ENCODE measurements at regions not wholly inside any gene's neighbourhood (a gene's known extent, or its start where the extent isn't known, plus 50 kb on each side); places are given as distances from the start of the nearest gene placed in this dataset.

DNA sequence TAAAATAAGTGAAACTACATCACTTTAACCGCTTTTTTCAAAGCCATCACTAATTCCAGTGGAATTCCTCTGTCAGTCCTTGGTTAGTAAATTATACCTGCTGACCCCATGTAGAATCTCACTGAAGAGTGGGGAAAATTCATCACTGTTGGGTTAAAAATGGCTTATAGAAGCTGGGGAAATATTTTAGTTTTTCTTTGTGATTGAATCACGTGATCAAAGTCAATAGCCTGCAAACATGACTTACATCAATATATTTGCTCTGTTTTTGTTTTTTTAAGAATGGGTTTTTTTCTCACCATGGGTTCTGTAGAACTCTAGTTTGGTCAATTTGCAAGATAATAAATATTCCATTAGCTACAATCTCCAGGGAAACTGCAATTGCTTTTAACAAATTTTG is 445.2 kb upstream of the FAM47C start:
- no peaks in the 10 kb centered on the region for H3K27me3 ChIP-seq (ENCODE audit: control insufficient read depth, insufficient read depth, low read length)
- H3K4me3 ChIP-seq (ENCODE audit: low read depth, low read length): no peak overlapping the region
- no peaks in the 10 kb centered on the region for H3K9me3 ChIP-seq (ENCODE audit: control insufficient read depth, insufficient read depth, low read length)
- H3K9ac ChIP-seq (ENCODE audit: low read depth, low read length): no peak overlapping the region
- no peaks in the 10 kb centered on the region for H3K36me3 ChIP-seq (ENCODE audit: control insufficient read depth, insufficient read depth, low read length)
- no peaks in the 10 kb centered on the region for H3K4me1 ChIP-seq (ENCODE audit: control insufficient read depth, insufficient read depth, low read length)

DNA sequence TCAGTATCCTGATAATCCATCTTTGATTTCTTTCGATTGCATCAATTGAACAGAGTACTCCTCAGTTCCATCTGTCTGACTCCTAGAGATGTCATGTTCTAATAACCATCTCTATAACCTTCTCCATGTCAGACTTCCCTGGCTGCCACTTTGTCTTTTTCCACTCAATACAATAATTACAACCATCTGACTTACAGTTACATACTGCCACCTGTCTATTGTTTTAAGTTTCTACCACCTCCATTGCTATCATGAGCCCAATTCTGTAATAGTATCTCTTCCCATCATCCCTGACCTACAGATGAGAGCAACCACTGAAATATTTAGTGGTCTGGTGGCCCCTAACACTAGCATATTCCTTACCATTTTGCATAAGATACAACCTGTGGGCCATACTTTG is 439.2 kb upstream of the FAM47C start:
- H3K27me3 ChIP-seq (ENCODE audit: control insufficient read depth, insufficient read depth, low read length): no peaks in the 10 kb centered on the region

DNA sequence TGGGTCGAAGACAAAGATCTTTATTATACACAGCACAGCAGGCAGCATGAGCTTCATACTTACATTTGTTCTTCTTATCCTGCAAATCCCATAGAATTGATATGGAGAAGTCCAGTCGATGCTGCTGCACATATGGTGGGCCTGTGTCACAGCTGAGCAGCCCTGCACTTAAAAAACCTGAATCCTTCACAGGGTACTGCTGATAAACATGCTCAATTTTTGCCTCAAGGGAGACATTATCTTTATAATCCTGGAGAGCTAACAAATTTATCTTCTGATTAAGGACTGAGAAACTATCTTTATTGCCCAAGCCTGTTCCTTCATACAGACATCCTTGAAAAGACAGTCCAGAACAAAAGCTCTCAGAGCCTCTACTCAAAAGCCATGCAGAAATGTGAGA is 434.4 kb upstream of the FAM47C start:
- peaks cover 11% of the 10 kb centered on the region for H3K4me1 ChIP-seq (ENCODE audit: control insufficient read depth, insufficient read depth, low read length)
- no peaks in the 10 kb centered on the region for H3K36me3 ChIP-seq (ENCODE audit: control insufficient read depth, insufficient read depth, low read length)
- no peaks in the 10 kb centered on the region for H3K27me3 ChIP-seq (ENCODE audit: control insufficient read depth, insufficient read depth, low read length)
- no peak overlapping the region for H3K9ac ChIP-seq (ENCODE audit: low read depth, low read length)
- no peaks in the 10 kb centered on the region for H3K9me3 ChIP-seq (ENCODE audit: control insufficient read depth, insufficient read depth, low read length)
- no peak overlapping the region for H3K4me3 ChIP-seq (ENCODE audit: low read depth, low read length)

More for the DNA sequence above, 439.2 kb upstream of the FAM47C start:
- Histone ChIP-seq H3K4me1 (ENCODE audit: control insufficient read depth, insufficient read depth, low read length) (no peaks in the 10 kb centered on the region), H3K9me3 (ENCODE audit: control insufficient read depth, insufficient read depth, low read length) (no peaks in the 10 kb centered on the region), H3K36me3 (ENCODE audit: control insufficient read depth, insufficient read depth, low read length) (no peaks in the 10 kb centered on the region), H3K4me3 (ENCODE audit: low read depth, low read length) (no peak overlapping the region), H3K9ac (ENCODE audit: low read depth, low read length) (no peak overlapping the region)

DNA sequence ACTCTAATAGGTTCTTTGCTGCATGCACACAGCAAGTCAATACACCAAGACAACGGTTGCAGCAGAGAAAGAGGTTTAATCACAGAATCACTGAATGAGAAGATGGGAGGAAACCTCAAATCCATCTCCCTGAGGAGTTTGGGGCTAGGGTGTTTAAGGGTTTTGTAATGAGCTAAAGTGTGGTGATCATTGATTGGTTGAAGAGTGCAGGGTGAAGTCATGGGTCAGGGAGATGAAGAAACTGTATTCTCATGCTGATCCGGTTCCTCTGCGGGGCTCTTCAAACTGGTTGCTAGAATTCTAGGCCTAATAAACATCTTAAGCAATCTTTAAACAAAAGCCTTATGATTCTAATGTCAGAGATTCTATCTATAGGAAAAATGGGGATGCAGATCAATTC is 432.5 kb upstream of the FAM47C start:
- H3K4me1 ChIP-seq (ENCODE audit: control insufficient read depth, insufficient read depth, low read length): peaks cover 11% of the 10 kb centered on the region
- H3K4me3 ChIP-seq (ENCODE audit: low read depth, low read length): no peak overlapping the region
- H3K27me3 ChIP-seq (ENCODE audit: control insufficient read depth, insufficient read depth, low read length): no peaks in the 10 kb centered on the region
- no peaks in the 10 kb centered on the region for H3K9me3 ChIP-seq (ENCODE audit: control insufficient read depth, insufficient read depth, low read length)
- H3K9ac ChIP-seq (ENCODE audit: low read depth, low read length): no peak overlapping the region
- no peaks in the 10 kb centered on the region for H3K36me3 ChIP-seq (ENCODE audit: control insufficient read depth, insufficient read depth, low read length)

DNA sequence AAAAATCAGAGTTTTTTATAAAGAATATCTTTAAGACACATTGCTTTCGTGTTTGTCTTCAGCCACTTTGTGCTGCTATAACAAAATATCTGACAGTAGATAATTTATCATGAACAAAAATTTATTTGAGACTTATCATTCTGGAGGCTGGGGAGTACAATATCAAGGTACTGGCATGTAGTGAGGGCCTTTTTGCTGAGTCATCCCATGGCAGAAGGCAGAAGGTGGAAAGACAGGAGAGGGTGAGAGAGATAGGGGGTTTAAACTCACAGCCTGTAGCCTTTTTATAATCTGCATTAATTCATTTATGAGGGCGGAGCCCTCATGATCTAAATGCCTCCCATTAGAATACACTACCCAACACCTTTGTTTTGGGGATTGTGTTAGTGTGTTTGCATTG is 431.2 kb upstream of the FAM47C start:
- Histone ChIP-seq H3K4me3 (ENCODE audit: low read depth, low read length) (no peak overlapping the region), H3K9me3 (ENCODE audit: control insufficient read depth, insufficient read depth, low read length) (no peaks in the 10 kb centered on the region), H3K9ac (ENCODE audit: low read depth, low read length) (no peak overlapping the region), H3K27me3 (ENCODE audit: control insufficient read depth, insufficient read depth, low read length) (no peaks in the 10 kb centered on the region), H3K36me3 (ENCODE audit: control insufficient read depth, insufficient read depth, low read length) (no peaks in the 10 kb centered on the region), H3K4me1 (ENCODE audit: control insufficient read depth, insufficient read depth, low read length) (peaks cover 11% of the 10 kb centered on the region)

DNA sequence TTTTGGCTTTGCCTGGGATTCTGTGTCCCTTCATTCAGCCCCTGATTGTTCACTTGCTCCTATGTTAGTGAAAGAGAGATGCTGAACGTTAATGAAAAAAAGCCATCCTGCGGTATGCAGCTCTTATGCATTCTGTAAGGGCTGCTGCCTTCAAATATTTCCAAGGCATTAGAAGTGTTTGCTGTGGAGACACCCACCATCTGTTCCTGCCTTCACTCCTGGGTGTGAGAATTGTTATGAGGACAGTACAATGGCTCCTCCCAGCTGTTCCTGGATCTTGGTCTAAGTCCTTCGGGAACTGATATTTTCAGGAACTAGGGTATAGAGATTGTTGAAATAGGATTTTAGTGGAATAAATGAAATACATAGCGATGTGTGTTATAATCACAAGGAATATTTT is 427.1 kb upstream of the FAM47C start:
- no peaks in the 10 kb centered on the region for H3K36me3 ChIP-seq (ENCODE audit: control insufficient read depth, insufficient read depth, low read length)
- H3K27me3 ChIP-seq (ENCODE audit: control insufficient read depth, insufficient read depth, low read length): no peaks in the 10 kb centered on the region
- no peak overlapping the region for H3K4me3 ChIP-seq (ENCODE audit: low read depth, low read length)

DNA sequence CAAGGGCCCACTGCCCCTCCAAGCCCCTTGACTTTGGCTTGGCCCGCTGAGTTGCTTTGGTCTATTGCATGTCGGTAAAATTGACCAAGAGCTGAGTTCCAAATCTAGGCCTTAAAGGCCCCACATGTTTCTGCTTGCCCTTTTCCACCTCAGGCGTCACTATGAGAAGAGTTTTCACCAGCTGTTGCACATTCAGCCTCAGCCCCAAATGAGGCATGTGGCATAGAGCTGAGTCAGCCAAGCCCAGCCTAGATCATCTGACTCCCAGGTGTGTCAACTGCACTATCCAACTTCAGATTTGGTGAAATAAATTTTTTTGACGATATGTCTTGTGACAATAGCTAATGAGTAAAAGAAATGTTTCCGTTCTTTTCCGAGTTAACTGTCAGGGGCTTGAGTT is 424.5 kb upstream of the FAM47C start:
- Histone ChIP-seq H3K27me3 (ENCODE audit: control insufficient read depth, insufficient read depth, low read length) (no peaks in the 10 kb centered on the region), H3K4me3 (ENCODE audit: low read depth, low read length) (no peak overlapping the region), H3K9ac (ENCODE audit: low read depth, low read length) (no peak overlapping the region), H3K9me3 (ENCODE audit: control insufficient read depth, insufficient read depth, low read length) (no peaks in the 10 kb centered on the region), H3K36me3 (ENCODE audit: control insufficient read depth, insufficient read depth, low read length) (no peaks in the 10 kb centered on the region), H3K4me1 (ENCODE audit: control insufficient read depth, insufficient read depth, low read length) (no peaks in the 10 kb centered on the region)

More for the DNA sequence above, 427.1 kb upstream of the FAM47C start:
- Histone ChIP-seq H3K9ac (ENCODE audit: low read depth, low read length) (no peak overlapping the region), H3K4me1 (ENCODE audit: control insufficient read depth, insufficient read depth, low read length) (peaks cover 3% of the 10 kb centered on the region), H3K9me3 (ENCODE audit: control insufficient read depth, insufficient read depth, low read length) (no peaks in the 10 kb centered on the region)

DNA sequence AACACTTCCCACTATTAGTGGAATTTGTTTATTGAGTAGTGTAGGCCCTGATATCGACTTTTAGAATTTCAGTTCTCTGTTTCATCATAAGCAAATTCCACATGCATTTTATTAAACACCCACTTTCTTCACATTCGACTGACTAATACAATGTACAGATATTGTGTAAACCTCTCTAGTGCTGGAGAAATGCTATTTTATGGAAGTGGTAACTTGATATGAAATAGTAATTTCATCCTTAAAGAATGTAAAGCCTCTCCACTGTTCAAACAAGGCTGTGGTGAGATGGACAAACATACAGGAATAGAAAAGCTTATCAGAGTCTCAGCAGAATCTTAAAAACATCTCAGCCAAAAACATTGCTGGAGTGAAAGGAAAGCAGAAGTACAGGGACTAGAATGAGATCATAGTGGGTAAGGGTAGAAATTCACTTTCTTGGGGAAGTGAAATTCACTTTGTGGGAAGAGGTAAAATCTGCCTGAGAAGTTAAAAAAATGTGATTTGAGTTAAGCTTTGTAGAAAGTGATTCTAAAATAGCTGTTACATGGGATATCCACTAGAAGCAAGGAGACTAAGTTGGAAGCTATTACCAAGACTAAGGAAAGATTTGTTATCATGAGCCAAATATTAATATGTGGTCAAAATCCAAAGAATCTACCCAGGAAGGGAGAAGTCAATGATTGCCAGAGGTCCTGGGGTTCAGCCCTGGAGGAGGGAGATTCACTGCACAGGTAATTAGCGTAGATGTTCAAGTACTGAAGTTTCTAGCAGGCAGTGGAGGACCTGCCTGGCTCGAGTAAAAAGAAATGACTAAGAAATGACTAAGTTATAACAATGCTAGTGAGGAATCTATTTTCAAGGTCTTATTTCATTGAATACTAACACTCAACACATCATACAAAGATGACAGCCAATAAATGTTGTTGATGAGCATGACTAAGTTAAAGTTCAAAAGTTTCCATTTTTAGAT is 398.3 kb upstream of the FAM47C start:
- H3K36me3 ChIP-seq (ENCODE audit: control insufficient read depth, insufficient read depth, low read length): no peaks in the 10 kb centered on the region
- H3K27me3 ChIP-seq (ENCODE audit: control insufficient read depth, insufficient read depth, low read length): no peaks in the 10 kb centered on the region
- no peaks in the 10 kb centered on the region for H3K4me1 ChIP-seq (ENCODE audit: control insufficient read depth, insufficient read depth, low read length)
- H3K9me3 ChIP-seq (ENCODE audit: control insufficient read depth, insufficient read depth, low read length): no peaks in the 10 kb centered on the region
- H3K4me3 ChIP-seq (ENCODE audit: low read depth, low read length): no peak overlapping the region
- H3K9ac ChIP-seq (ENCODE audit: low read depth, low read length): no peak overlapping the region

DNA sequence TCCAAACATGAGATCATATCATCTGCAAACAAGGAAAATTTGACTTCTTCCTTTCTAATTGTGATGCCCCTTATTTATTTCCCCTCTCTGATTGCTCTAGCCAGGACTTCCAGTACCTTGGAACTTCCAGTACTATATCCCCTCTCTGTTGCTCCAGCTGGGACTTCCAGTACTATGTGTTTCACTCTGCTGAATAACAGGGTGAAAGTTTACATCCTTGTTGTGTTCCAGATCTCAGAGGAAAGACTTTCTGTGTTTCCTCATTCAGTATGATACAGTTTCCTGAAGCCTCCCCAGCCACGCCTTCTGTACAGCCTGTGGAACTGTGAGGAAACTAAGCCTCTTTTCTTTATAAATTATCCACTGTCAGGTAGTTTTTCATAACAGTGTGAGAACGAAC is 381.3 kb upstream of the FAM47C start:
- Histone ChIP-seq H3K4me1 (ENCODE audit: control insufficient read depth, insufficient read depth, low read length) (no peaks in the 10 kb centered on the region), H3K4me3 (ENCODE audit: low read depth, low read length) (no peak overlapping the region), H3K9me3 (ENCODE audit: control insufficient read depth, insufficient read depth, low read length) (no peaks in the 10 kb centered on the region)

DNA sequence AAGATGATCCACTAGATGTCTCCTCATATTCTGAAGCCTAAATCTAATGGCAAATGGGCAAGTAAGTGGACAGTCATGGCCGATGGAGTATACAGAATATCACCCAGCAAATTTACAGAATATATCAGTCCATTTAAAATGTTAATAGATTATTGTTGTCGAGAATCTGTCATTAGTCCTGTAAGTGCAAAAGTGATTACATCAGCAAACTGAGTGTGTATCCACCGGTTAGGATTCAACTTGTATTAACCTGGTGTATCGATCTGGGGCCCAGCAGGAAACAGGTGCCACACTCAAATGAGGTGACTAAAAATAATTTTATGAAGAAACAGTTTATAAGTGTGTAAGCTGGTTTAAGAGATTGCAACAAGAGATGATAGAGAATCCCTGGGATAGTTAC is 367.9 kb upstream of the FAM47C start:
- H3K4me3 ChIP-seq (ENCODE audit: low read depth, low read length): no peak overlapping the region
- no peaks in the 10 kb centered on the region for H3K9me3 ChIP-seq (ENCODE audit: control insufficient read depth, insufficient read depth, low read length)
- H3K4me1 ChIP-seq (ENCODE audit: control insufficient read depth, insufficient read depth, low read length): peaks cover 4% of the 10 kb centered on the region
- no peak overlapping the region for H3K9ac ChIP-seq (ENCODE audit: low read depth, low read length)
- no peaks in the 10 kb centered on the region for H3K36me3 ChIP-seq (ENCODE audit: control insufficient read depth, insufficient read depth, low read length)
- no peaks in the 10 kb centered on the region for H3K27me3 ChIP-seq (ENCODE audit: control insufficient read depth, insufficient read depth, low read length)

More for the DNA sequence above, 381.3 kb upstream of the FAM47C start:
- Histone ChIP-seq H3K36me3 (ENCODE audit: control insufficient read depth, insufficient read depth, low read length) (no peaks in the 10 kb centered on the region), H3K9ac (ENCODE audit: low read depth, low read length) (no peak overlapping the region), H3K27me3 (ENCODE audit: control insufficient read depth, insufficient read depth, low read length) (no peaks in the 10 kb centered on the region)

DNA sequence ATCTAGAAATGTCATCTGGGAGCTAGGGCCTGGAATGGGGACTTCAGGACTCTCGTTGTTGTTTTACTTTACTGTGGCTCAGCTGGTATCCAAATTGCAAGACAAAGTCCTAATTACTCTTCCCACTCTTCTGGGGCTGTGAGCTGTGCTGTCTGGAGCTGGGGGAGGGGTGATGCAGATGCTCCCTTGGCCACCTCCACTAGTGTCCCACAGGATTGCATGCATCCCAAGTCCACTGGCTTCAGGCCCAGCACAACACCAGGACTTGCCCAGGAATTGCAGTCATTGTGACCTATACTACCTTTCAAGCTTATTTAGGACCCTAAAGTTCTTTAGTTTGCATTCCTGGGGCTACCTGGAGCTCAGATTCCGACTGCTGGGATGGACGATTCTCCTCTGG is 366.1 kb upstream of the FAM47C start:
- no peaks in the 10 kb centered on the region for H3K27me3 ChIP-seq (ENCODE audit: control insufficient read depth, insufficient read depth, low read length)
- H3K4me1 ChIP-seq (ENCODE audit: control insufficient read depth, insufficient read depth, low read length): peaks cover 4% of the 10 kb centered on the region
- H3K36me3 ChIP-seq (ENCODE audit: control insufficient read depth, insufficient read depth, low read length): no peaks in the 10 kb centered on the region
- no peak overlapping the region for H3K9ac ChIP-seq (ENCODE audit: low read depth, low read length)
- no peaks in the 10 kb centered on the region for H3K9me3 ChIP-seq (ENCODE audit: control insufficient read depth, insufficient read depth, low read length)
- H3K4me3 ChIP-seq (ENCODE audit: low read depth, low read length): no peak overlapping the region

DNA sequence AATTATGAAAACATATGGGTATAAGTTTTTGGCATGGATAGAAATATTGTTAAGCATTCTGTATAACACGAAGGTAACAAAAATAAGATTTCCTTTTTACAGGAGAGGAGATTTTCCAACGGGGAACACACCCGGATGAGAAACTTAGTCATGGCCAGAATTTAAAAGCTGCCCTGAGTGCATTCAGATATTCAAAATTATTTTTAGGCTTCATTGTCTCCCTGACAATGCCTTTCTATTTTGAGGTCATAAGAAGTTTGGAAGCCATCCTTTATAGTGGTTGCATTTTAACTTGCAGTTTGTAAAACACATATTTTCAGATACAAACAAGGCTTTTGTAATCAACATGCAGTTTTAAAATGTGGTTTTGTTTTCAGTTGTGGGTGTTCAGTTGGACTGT is 357.5 kb upstream of the FAM47C start:
- H3K36me3 ChIP-seq (ENCODE audit: control insufficient read depth, insufficient read depth, low read length): no peaks in the 10 kb centered on the region

More for the DNA sequence above, 357.5 kb upstream of the FAM47C start:
- Histone ChIP-seq H3K4me3 (ENCODE audit: low read depth, low read length) (no peak overlapping the region), H3K4me1 (ENCODE audit: control insufficient read depth, insufficient read depth, low read length) (no peaks in the 10 kb centered on the region), H3K27me3 (ENCODE audit: control insufficient read depth, insufficient read depth, low read length) (no peaks in the 10 kb centered on the region), H3K9ac (ENCODE audit: low read depth, low read length) (no peak overlapping the region), H3K9me3 (ENCODE audit: control insufficient read depth, insufficient read depth, low read length) (no peaks in the 10 kb centered on the region)

All from iPS-15b (cell line).